22Rv1 (cell line): ENCODE measurements at regions not wholly inside any gene's neighbourhood (a gene's known extent, or its start where the extent isn't known, plus 50 kb on each side); places are given as distances from the start of the nearest gene placed in this dataset.

Experiments used
- ZFX ChIP-seq: fragments of 450-650 bp; IDR thresholded peaks from 2 replicates; pipeline ENCODE4 v1.6.1; 2017; ENCODE audit warnings: antibody characterized with exemption, borderline replicate concordance
- TF ChIP-seq, protein P1 (sequence below): fragments of 450-650 bp; IDR thresholded peaks from 2 replicates; pipeline ENCODE4 v1.5.1; 2017; ENCODE audit warnings: mild to moderate bottlenecking

DNA sequence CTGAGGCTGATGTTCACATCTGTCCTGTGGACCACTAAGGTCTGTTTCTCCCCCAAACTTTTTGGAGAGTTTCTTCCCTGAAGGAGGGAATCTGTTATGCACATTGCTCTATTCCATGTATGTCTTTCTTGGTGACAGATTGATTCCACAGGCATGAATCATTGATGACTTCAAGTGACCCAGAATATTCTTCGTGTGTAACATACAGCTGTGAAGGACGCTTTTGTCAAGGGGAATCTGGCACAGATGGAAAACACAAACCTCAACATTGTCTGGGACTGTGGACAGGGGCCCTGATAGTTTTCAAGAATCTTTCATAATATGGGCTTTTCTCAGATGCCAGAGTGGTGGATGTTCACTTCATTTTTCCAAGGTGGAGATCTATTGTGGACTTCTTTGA, 223.1 kb upstream of the MAF start:
- TF ChIP-seq, protein P1, sequence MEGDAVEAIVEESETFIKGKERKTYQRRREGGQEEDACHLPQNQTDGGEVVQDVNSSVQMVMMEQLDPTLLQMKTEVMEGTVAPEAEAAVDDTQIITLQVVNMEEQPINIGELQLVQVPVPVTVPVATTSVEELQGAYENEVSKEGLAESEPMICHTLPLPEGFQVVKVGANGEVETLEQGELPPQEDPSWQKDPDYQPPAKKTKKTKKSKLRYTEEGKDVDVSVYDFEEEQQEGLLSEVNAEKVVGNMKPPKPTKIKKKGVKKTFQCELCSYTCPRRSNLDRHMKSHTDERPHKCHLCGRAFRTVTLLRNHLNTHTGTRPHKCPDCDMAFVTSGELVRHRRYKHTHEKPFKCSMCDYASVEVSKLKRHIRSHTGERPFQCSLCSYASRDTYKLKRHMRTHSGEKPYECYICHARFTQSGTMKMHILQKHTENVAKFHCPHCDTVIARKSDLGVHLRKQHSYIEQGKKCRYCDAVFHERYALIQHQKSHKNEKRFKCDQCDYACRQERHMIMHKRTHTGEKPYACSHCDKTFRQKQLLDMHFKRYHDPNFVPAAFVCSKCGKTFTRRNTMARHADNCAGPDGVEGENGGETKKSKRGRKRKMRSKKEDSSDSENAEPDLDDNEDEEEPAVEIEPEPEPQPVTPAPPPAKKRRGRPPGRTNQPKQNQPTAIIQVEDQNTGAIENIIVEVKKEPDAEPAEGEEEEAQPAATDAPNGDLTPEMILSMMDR: no peak
- TF ChIP-seq ZFX: no peak
